HT-29 (cell line): ENCODE measurements at regions not wholly inside any gene's neighbourhood (a gene's known extent, or its start where the extent isn't known, plus 50 kb on each side); places are given as distances from the start of the nearest gene placed in this dataset.
"Not testable (repeated sequence)": the region's sequence is repeated elsewhere in the genome, so short reads cannot be mapped to it uniquely, and the experiment has no call there.

ENCODE experiments used
- DNase-seq: peaks from one replicate; pipeline ENCODE4 v3.0.0-alpha.2; 2015; ENCODE audit warnings: low spot score

GRCh38 chr7:56697058-56697457, 435.2 kb downstream of the ZNF479 start:
- not testable (repeated sequence) for DNase-seq

- no peak for DNase-seq
Measured at GRCh38 chr7:56686276-56686859, 445.9 kb downstream of the ZNF479 start.

- no peak for DNase-seq
Measured at GRCh38 chr7:56639173-56639746, 493.0 kb downstream of the ZNF479 start.

GRCh38 chr7:56609852-56610355, 493.7 kb upstream of the NUPR2 start:
- DNase-seq = no peak

DNA sequence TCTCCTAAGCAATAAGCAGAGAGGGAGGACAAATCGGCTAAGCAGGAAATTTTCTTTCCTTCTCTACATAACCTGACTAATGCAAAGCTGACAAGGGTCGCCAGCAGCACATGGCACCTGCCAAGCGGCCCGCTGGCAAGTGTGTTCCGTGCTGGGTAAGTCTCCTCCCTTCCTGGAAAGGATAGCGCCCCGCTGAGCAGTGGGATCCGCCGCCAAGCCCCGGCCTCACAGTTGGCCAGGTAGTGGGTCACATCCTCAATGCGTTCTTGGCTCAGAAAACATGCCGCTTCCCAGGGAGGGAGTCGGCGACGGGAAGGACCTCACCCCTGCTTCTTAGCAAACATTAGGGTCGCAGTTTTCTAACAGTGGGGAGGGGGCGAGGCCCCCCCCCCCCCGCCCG, 488.9 kb upstream of the NUPR2 start:
- DNase-seq = no peak

DNA sequence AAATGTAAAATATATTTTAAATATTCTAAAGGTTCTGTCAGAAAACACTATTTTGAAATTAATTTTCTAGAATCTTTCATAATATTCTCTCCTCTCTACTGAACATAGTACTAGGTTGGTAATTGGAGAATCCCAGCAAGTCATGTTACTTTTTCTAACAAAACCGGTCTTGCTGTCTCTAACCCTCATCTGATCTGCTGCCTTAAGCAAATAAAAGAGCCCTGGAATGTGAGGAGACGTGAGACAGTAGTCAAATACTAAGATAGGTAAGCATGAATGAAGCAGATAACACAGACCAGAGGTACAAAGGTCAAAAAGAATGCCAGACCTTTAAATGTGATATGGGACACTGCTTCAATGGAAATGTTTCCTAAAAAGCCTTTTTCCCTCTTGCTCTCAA, 462.4 kb upstream of the NUPR2 start:
- no peak for DNase-seq

- no peak for DNase-seq
Measured at GRCh38 chr7:56570968-56571367, 454.8 kb upstream of the NUPR2 start.

DNA sequence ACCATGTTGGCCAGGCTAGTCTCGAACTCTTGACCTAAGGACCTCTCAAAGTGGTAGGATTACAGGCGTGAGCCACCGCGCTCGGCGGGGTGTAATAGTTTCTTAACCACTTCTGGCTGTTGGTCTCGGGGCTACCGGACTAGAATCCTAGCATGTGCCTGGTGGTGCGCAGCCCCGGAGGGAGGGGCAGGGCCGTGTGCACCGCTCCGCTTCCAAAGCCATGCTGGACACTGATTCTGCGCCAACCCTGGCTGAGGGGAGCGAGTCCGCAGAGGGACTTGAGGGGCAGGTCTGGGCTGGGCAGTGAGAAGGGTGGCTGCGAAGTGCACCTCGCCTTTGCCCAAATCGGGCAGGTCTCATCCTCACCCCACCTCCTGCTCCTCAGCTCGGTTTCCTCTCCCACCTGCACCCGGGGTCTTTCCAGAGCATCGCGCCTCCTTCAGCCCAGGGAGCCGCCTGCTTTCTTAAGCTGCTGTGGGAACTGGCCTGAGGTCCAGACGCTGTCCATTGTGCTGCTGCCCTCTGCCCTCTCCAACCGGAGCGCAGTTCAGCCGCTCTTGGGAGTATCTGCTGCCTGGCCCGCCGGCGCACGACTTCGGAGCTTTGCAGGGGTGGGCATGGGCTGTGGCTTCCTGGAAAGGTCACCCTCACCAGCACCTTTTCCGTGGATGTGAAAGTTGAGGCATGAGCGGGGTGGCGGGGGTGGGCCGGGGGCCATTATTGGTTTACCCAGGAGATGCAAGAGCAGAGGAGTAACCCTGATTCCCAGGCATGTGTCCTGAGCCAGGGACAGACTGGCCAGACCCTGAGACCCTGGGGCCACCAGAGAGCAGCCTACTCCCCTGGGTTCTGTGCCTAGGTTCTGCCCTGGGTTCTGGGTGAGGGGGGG, 422.6 kb upstream of the NUPR2 start:
- DNase-seq = no peak

- DNase-seq = no peak
Measured at GRCh38 chr7:56537952-56538351, 421.7 kb upstream of the NUPR2 start.

DNA sequence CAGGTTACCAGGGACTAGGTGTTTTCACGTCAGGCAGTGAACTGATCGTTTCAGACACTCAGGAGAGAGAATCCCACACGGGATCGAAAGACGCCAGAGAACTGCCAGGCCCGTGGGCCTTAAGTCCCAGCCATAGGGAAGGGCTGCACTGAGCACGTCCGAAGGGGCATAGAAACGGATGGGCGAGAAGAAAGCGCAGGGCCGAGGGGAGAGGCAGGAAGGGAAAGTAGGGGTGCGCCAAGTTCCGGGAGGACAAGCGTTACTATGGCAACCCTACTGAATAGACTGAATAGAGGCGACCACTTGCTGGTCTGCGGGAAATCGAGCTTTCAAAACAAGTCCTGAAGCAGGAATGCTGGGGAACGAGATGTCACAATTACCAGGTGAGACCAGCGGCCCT, 421.3 kb upstream of the NUPR2 start:
- no peak for DNase-seq

- DNase-seq = no peak
Measured at GRCh38 chr7:56495165-56495564, 378.9 kb upstream of the NUPR2 start.

GRCh38 chr7:56493704-56494450, 377.7 kb upstream of the NUPR2 start:
- DNase-seq = no peak

DNA sequence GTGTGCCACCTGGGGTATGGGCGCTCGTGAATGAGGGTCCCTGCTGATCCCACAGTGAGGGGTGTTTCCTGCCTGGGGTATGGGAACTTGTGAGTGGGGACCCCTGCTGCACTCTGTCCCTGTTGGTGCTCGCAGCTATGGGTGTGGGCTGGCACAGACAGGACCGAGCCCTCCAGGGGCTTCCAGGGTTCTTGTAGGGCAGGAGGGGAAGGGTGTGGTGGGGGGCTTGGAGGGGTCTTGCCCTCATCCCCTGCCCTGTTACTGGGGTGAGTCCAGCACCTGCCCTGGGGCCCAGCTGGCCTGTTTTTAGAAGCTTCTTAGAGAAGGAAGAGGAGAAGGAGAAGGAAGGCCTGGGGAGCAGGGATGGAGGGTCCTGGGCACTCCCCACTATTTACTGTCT, 377.0 kb upstream of the NUPR2 start:
- DNase-seq = no peak

DNA sequence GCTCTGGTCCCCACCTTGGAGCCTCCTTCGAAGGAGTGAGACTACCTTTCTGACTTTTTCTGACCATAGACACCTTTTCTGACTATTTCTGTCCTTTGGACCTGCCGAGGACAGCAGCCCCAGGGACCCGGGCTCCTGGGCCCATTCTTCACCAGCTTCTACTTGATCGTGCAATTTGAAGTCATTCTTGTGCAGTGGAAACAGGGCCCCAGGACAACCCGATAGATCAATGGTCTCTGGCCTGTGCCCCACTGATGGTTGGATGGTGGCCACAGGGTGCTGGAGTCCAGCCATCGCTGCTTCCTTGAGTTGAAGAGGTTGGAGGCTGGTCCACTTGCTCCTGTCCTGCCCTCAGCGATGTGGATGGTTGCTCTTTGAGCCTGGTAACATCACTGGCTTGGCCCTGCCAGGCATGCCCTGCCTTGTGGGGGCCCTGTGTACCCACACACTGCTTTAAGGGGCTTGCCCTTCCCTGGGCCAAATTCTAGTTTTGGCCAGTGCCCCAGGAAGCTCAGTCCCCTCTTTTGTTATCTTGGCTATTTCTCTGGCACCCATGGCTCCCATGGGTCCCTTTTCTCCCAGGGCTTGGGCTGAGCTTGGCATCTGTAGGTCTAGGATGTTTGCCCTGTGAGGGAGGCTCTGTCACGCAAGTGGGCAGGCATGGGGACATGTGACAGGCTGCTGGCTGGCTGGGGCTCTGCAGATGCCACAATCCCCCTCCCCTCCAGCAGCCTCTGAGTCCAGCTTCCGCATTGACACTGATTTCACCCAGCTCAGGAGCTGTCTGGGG, 375.6 kb upstream of the NUPR2 start:
- no peak for DNase-seq

- DNase-seq = no peak
Measured at GRCh38 chr7:56483861-56484550, 367.8 kb upstream of the NUPR2 start.

DNA sequence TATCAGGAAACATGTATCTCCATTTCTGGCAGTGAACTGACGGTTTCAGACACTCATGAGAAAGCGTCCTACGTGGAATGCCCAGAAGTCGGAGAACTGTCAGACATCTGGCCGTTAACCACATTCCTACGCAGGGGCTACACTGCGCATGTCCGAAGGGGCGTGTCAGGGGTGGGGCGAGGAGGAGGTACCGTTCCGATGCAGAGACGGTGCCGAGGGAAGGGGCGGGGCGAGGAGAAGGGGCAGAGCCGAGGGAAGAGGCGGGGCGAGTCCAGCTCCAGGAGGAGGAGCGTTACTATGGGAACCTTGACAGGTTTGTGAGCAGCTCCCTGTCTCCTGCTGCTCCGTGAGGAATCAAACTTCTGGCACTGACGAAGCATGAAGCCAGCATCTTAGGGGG, 366.9 kb upstream of the NUPR2 start:
- DNase-seq = no peak

- DNase-seq = no peak
Measured at GRCh38 chr7:56479748-56480147, 363.5 kb upstream of the NUPR2 start.

DNA sequence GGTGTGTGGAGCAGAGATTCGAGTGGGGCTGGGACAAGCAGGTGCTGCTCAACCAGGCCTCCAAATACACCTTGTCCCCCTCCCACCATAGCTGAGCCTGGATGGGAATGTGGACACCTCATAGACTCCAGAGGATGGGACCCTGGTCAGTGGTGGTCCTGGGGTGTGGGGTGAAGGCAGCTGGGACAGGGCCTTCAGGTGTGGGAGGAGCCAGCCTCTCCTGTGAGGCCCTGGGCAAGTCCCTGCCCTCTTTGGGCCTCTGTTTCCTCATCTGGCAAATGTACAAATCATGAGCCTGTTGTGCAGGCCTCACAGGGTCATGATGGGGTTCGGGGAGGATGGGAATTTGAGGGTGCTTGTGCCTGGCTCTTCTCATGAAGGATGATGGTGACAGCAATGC, 362.9 kb upstream of the NUPR2 start:
- DNase-seq = no peak

DNA sequence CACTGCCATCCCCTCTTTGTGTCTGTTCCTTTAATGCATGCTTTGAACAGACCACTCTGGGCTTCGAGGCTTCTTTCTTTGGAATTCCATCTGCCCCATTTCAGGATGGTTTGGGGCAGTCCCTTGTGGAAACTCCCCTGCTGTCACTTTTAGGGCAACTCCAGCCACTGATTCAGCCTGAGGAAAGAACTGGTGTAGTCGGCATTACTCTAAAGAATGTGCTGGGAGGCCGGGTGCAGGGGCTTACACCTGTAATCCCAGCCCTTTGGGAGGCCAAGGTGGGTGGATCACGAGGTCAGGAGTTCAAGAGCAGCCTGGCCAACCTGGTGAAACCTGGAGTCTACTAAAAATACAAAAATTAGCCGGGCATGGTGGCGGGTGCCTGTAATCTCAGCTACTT, 358.1 kb upstream of the NUPR2 start:
- no peak for DNase-seq

- no peak for DNase-seq
Measured at GRCh38 chr7:56471811-56472210, 355.6 kb upstream of the NUPR2 start.
